Ovary (tissue), 7 donors: ENCODE measurements at regions not wholly inside any gene's neighbourhood (a gene's known extent, or its start where the extent isn't known, plus 50 kb on each side); places are given as distances from the start of the nearest gene placed in this dataset.

Experiments used
- DNase-seq, 5 donors: peaks; one replicate each; pipeline ENCODE4 v3.0.0-alpha.2; 2019 to 2020
- H3K27ac ChIP-seq, 2 donors: fragments of 200-600 bp; one replicate each; pipeline versions ENCODE4 v1.5.1 to v1.8.0; 2019 to 2022
- H3K27me3 ChIP-seq: fragments of 200-600 bp; one replicate; pipeline ENCODE4 v1.8.0; 2022
- H3K36me3 ChIP-seq: fragments of 200-600 bp; sonication (generic); one replicate; pipeline ENCODE4 v1.5.1; 2019
- H3K4me1 ChIP-seq: one replicate; pipeline ENCODE4 v1.8.1; 2013; ENCODE audit warnings: mild to moderate bottlenecking, moderate library complexity; ENCODE audit not compliant: insufficient read depth
- H3K4me3 ChIP-seq: fragments of 200-600 bp; sonication (generic); one replicate; pipeline ENCODE4 v1.5.1; 2017
- H3K9me3 ChIP-seq, 2 donors: fragments of 200-600 bp in 1 of 2; sonication (generic) in 1 of 2; one replicate each; pipeline versions ENCODE4 v1.5.1 to v1.8.1; 2013 to 2019; ENCODE audit warnings: mild to moderate bottlenecking in 1 of 2, moderate library complexity in 1 of 2
- EP300 ChIP-seq: sonication (generic); formaldehyde crosslinking; IDR thresholded peaks from one replicate; pipeline ENCODE4 v1.6.1; 2017; ENCODE audit warnings: antibody characterized with exemption
- POLR2A ChIP-seq: fragments of 450-650 bp; IDR thresholded peaks from one replicate; pipeline ENCODE4 v1.6.1; 2017; ENCODE audit warnings: antibody characterized with exemption, mild to moderate bottlenecking, moderate library complexity
- WGBS, 3 donors: extraction: QIAGEN DNeasy Blood & Tissue Kit in 1 of 3; methylation state at CpG; one replicate each; pipeline versions ENCODE4 v1.1.5 to v1.1.7; 2013 to 2017; 5-methylcytosine and 5-hydroxymethylcytosine counted together
- intact Hi-C, 4 donors: fragments of 100-400 bp; cut with DNase I; formaldehyde crosslinking; loops; one replicate each; pipeline versions ENCODE4 v1.11.0 to v1.15.1; 2022 to 2023
- TF ChIP-seq, protein P1 (sequence below), 3 donors: fragments of 450-650 bp in 2 of 3; fragments of 200-600 bp in 1 of 3; IDR thresholded peaks; one replicate each; pipeline versions ENCODE4 v1.5.1 to v1.8.0; 2016 to 2022; ENCODE audit warnings: antibody characterized with exemption in 3 of 3, mild to moderate bottlenecking in 1 of 3
- donor health status: DM: no; HTN: no; CAD: no; lungs with moderate emphysema.
- donor health status: DM: no; HTN: no; CAD: no.
- donor health status: Bipolar disorder and iron deficiency.
- donor health status: DM: no; HTN: no; CAD: no.
- donor health status: DM: yes; HTN: yes; CAD: no.

- H3K27ac ChIP-seq, result no peak overlapping the region
- no peak overlapping the region for H3K4me3 ChIP-seq
- no peaks in the 10 kb centered on the region for H3K27me3 ChIP-seq
- no peaks in the 10 kb centered on the region for H3K9me3 ChIP-seq
- intact Hi-C loops, result no loop called here
- no peaks in the 10 kb centered on the region for H3K4me1 ChIP-seq
- TF ChIP-seq, protein P1, sequence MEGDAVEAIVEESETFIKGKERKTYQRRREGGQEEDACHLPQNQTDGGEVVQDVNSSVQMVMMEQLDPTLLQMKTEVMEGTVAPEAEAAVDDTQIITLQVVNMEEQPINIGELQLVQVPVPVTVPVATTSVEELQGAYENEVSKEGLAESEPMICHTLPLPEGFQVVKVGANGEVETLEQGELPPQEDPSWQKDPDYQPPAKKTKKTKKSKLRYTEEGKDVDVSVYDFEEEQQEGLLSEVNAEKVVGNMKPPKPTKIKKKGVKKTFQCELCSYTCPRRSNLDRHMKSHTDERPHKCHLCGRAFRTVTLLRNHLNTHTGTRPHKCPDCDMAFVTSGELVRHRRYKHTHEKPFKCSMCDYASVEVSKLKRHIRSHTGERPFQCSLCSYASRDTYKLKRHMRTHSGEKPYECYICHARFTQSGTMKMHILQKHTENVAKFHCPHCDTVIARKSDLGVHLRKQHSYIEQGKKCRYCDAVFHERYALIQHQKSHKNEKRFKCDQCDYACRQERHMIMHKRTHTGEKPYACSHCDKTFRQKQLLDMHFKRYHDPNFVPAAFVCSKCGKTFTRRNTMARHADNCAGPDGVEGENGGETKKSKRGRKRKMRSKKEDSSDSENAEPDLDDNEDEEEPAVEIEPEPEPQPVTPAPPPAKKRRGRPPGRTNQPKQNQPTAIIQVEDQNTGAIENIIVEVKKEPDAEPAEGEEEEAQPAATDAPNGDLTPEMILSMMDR (IDR thresholded peaks at IDR 0.05), result no peak
- TF ChIP-seq EP300, result no peak
- no peak for TF ChIP-seq POLR2A
- WGBS, 3 donors, result 75 to 89% (median 78%) methylated on average over 2 of the region's 2 CpGs
- no peaks in the 10 kb centered on the region for H3K36me3 ChIP-seq
- DNase-seq, result no peak
Observed at GRCh38 chr18:30572214-30572613, 470.3 kb downstream of the DSC3 start.

GRCh38 chr18:30568333-30568732 lies 474.2 kb downstream of the DSC3 start:
- Histone ChIP-seq H3K4me1 (no peaks in the 10 kb centered on the region), H3K27ac (no peak overlapping the region), H3K36me3 (no peaks in the 10 kb centered on the region), H3K27me3 (no peaks in the 10 kb centered on the region), H3K9me3 (no peaks in the 10 kb centered on the region), H3K4me3 (no peak overlapping the region)
- intact Hi-C loops, result no loop called here
- TF ChIP-seq POLR2A (no peak), EP300 (no peak)
- TF ChIP-seq, protein P1 (IDR thresholded peaks at IDR 0.05), result no peak
- 79 to 85% (median 83%) methylated on average over 5 of the region's 5 CpGs for WGBS, 3 donors
- no peak for DNase-seq

GRCh38 chr18:30566877-30567276 lies 475.7 kb downstream of the DSC3 start:
- TF ChIP-seq POLR2A (no peak), EP300 (no peak)
- TF ChIP-seq, protein P1 (IDR thresholded peaks at IDR 0.05), result no peak
- WGBS, 3 donors, result 48 to 71% (median 64%) methylated on average over 1 of the region's 1 CpG
- no peak overlapping the region for H3K4me3 ChIP-seq
- no peaks in the 10 kb centered on the region for H3K4me1 ChIP-seq
- H3K27ac ChIP-seq, result no peak overlapping the region
- no peaks in the 10 kb centered on the region for H3K27me3 ChIP-seq
- no peaks in the 10 kb centered on the region for H3K9me3 ChIP-seq
- DNase-seq, result no peak
- intact Hi-C loops, result no loop called here
- no peaks in the 10 kb centered on the region for H3K36me3 ChIP-seq

DNA sequence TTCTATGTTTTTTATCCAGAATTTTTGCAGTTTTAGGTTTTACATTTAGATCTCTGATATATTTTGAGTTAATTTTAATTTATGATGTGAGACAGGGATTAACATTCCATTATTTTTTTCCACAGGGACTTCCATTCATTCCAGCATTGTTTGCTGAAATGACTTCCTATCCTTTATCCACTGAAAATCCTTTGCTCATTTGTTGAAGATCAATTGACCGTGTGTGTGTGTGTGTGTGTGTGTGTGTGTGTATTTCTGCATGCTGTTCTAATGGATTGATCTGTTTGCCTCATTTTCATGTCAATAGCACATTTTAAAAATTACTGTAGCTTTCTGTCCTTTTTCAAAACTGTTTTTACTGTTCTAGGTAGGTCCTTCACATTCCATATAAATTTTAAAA lies 480.3 kb downstream of the DSC3 start:
- 48 to 75% (median 53%) methylated on average over 1 of the region's 1 CpG for WGBS, 3 donors
- H3K36me3 ChIP-seq, result no peaks in the 10 kb centered on the region
- DNase-seq, result no peak
- no peaks in the 10 kb centered on the region for H3K4me1 ChIP-seq
- TF ChIP-seq EP300 (no peak), POLR2A (no peak)
- TF ChIP-seq, protein P1 (IDR thresholded peaks at IDR 0.05), result no peak
- intact Hi-C loops, result no loop called here
- H3K27me3 ChIP-seq, result no peaks in the 10 kb centered on the region
- H3K27ac ChIP-seq, result no peak overlapping the region
- H3K4me3 ChIP-seq, result no peak overlapping the region
- H3K9me3 ChIP-seq, result no peaks in the 10 kb centered on the region

DNA sequence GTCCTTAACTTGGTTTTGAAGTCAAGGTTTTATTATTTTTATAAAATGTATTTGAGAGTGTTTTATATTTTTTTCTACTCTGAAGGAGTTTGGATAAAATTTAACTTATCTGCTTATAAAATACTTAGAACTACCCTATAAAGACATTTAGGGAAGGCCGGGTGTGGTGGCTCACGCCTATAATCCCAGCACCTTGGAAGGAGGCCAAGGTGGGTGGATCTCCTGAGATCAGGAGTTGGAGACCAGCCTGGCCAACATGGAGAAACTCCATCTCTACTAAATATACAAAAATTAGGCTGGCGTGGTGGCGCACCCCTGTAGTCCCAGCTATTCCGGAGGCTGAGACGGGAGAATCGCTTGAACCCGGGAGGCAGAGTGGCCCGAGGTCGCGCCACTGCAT lies 486.4 kb downstream of the DSC3 start:
- no peak overlapping the region for H3K4me3 ChIP-seq
- no peaks in the 10 kb centered on the region for H3K9me3 ChIP-seq
- H3K36me3 ChIP-seq, result no peaks in the 10 kb centered on the region
- no peak for DNase-seq
- no peak overlapping the region for H3K27ac ChIP-seq
- TF ChIP-seq POLR2A (no peak), EP300 (no peak)
- TF ChIP-seq, protein P1 (IDR thresholded peaks at IDR 0.05), result no peak
- no peaks in the 10 kb centered on the region for H3K4me1 ChIP-seq
- no peaks in the 10 kb centered on the region for H3K27me3 ChIP-seq
- intact Hi-C loops, result no loop called here
- 88 to 92% (median 92%) methylated on average over 11 of the region's 11 CpGs for WGBS, 3 donors
